ENCODE measurements at regions not wholly inside any gene's neighbourhood (a gene's known extent, or its start where the extent isn't known, plus 50 kb on each side); places are given as distances from the start of the nearest gene placed in this dataset.

DNA sequence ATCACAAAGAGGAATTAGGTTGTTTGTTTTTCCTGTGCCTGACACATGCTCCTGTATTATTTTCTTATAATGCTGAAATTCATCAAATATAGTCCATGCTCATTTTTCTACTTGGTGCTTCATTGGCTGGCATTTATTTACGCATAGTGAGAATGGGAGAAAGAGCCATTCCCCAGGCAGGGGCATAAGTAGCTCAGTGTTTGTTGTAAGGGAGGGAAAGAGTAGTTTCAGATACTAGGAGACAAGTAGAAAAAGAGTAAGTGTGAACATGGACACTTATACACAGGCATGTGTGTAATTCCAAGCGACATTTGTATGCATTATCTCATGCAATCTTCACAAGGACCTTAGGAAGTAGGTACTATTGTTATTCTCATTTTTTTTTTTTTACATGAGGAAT lies 111.9 kb upstream of the UGP2 start:
- DNase-seq (no peak), ATAC-seq (no peak)
- TF ChIP-seq, protein P1, sequence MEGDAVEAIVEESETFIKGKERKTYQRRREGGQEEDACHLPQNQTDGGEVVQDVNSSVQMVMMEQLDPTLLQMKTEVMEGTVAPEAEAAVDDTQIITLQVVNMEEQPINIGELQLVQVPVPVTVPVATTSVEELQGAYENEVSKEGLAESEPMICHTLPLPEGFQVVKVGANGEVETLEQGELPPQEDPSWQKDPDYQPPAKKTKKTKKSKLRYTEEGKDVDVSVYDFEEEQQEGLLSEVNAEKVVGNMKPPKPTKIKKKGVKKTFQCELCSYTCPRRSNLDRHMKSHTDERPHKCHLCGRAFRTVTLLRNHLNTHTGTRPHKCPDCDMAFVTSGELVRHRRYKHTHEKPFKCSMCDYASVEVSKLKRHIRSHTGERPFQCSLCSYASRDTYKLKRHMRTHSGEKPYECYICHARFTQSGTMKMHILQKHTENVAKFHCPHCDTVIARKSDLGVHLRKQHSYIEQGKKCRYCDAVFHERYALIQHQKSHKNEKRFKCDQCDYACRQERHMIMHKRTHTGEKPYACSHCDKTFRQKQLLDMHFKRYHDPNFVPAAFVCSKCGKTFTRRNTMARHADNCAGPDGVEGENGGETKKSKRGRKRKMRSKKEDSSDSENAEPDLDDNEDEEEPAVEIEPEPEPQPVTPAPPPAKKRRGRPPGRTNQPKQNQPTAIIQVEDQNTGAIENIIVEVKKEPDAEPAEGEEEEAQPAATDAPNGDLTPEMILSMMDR (IDR thresholded peaks at IDR 0.05 in 4 of 5, conservative IDR thresholded peaks at IDR 0.05 in 1 of 5), result no peak
- no peak for TF ChIP-seq POLR2A (IDR thresholded peaks at IDR 0.05)
- H3K4me1 ChIP-seq, result no peaks in the 10 kb centered on the region
- no peaks in the 10 kb centered on the region for H3K27me3 ChIP-seq
- in situ Hi-C loops (cut with MboI; ENCODE audit: low sequenced_read_pairs in 4 of 4), result no loop called here
- H3K4me3 ChIP-seq, result no peak overlapping the region
- H3K27ac ChIP-seq, result no peak overlapping the region
- no peaks in the 10 kb centered on the region for H3K9me3 ChIP-seq
- intact Hi-C loops (cut with DNase I; ENCODE audit: low total_unique reads), result no loop called here
- no peaks in the 10 kb centered on the region for H3K36me3 ChIP-seq

DNA sequence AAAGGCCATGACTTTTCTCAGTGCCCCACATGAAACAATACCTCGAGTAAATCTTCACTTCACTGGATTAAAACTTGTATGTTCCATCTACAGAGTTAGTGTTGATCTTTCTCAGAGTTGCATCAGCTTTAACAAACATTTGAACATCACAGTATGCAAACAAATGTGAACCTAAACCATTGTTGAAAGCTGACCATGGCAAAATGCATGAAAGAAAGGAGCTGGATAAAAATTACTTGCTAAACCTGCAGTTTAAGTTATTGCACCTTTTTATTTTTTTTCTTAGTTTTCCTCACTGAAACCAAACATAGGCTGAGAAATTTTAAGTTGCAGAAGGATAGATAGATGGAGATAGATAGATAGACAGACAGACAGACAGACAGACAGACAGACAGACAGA lies 107.2 kb upstream of the UGP2 start:
- Histone ChIP-seq H3K9me3 (no peaks in the 10 kb centered on the region), H3K4me3 (no peak overlapping the region), H3K4me1 (peaks cover 21 to 29% of the 10 kb centered on the region in 2 donors), H3K27me3 (no peaks in the 10 kb centered on the region), H3K36me3 (no peaks in the 10 kb centered on the region), H3K27ac (no peak overlapping the region)
- ATAC-seq, result no peak
- intact Hi-C loops (cut with DNase I; ENCODE audit: low total_unique reads), result no loop called here
- no peak for DNase-seq
- TF ChIP-seq, protein P1 (IDR thresholded peaks at IDR 0.05 in 4 of 5, conservative IDR thresholded peaks at IDR 0.05 in 1 of 5), result no peak
- no peak for TF ChIP-seq POLR2A (IDR thresholded peaks at IDR 0.05)
- in situ Hi-C loops (cut with MboI; ENCODE audit: low sequenced_read_pairs in 4 of 4), result no loop called here

DNA sequence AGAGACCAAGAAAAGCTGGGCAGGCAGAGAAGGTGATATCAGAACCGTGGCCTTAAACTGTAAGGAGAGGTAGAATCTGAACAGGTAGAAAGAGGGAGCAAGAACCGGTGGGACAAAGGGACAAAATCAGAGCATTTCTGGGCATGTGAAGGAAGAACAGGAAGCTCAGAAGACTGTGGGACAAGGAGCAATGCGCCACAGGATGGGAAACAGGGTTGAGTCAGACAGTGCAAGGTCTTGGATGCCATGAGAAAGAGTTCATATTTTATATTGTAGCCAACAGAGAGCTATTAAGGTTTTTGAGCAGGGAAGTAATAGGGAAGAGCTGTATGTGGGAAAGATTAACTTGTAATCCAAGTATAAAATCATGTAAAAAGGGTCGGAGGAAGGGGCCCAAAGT lies 106.4 kb upstream of the UGP2 start:
- Histone ChIP-seq H3K36me3 (no peaks in the 10 kb centered on the region), H3K9me3 (no peaks in the 10 kb centered on the region), H3K27me3 (no peaks in the 10 kb centered on the region), H3K27ac (no peak overlapping the region), H3K4me1 (peaks cover 21 to 29% of the 10 kb centered on the region in 2 donors), H3K4me3 (no peak overlapping the region)
- ATAC-seq (no peak), DNase-seq (no peak)
- no peak for TF ChIP-seq POLR2A (IDR thresholded peaks at IDR 0.05)
- TF ChIP-seq, protein P1 (IDR thresholded peaks at IDR 0.05 in 4 of 5, conservative IDR thresholded peaks at IDR 0.05 in 1 of 5), result no peak
- in situ Hi-C loops (cut with MboI; ENCODE audit: low sequenced_read_pairs in 4 of 4), result no loop called here
- intact Hi-C loops (cut with DNase I; ENCODE audit: low total_unique reads), result no loop called here

DNA sequence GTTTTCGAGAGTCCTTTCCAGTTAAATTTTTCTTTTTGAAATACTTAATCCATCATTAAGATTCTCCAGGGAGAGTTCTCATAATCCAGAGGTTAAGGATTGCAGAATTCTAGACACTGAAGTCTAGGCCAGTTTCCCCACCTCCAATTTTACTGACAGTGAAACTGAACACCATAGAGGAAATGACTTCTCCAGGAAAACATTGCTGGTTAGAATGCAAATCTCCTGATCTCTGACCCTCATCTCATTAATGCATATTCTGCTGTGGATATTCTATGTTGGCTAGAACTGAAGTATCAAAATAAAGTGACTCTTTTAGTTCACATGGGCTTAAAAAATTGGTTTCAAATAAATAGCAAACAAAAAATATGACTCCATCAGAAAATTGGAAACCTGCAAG lies 105.8 kb upstream of the UGP2 start:
- no peaks in the 10 kb centered on the region for H3K9me3 ChIP-seq
- TF ChIP-seq, protein P1 (IDR thresholded peaks at IDR 0.05 in 4 of 5, conservative IDR thresholded peaks at IDR 0.05 in 1 of 5), result no peak
- no peak for TF ChIP-seq POLR2A (IDR thresholded peaks at IDR 0.05)
- intact Hi-C loops (cut with DNase I; ENCODE audit: low total_unique reads), result no loop called here
- ATAC-seq (no peak), DNase-seq (no peak)
- H3K4me3 ChIP-seq, result no peak overlapping the region
- H3K4me1 ChIP-seq, result peaks cover 21 to 29% of the 10 kb centered on the region in 2 donors
- H3K36me3 ChIP-seq, result no peaks in the 10 kb centered on the region
- H3K27ac ChIP-seq, result no peak overlapping the region
- in situ Hi-C loops (cut with MboI; ENCODE audit: low sequenced_read_pairs in 4 of 4), result no loop called here
- no peaks in the 10 kb centered on the region for H3K27me3 ChIP-seq

DNA sequence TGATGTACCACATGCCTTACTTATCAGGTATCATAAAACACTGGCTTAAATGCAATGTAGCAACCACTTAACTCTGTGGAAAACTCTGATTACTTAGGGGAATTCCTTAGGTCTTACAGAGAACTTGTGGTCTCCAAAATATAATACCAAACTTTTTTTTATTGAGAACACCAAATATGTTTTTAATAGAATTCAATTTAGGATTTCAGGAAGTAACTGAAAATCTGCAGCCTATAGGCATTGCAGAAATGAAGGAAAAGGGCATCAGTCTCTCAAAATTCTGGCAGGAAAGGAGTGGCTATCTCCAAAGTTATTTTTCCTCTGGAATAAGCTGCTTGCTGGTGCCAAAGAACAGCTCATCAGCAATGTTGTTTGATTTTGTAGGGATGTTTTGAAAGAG lies 105.3 kb upstream of the UGP2 start:
- no peak for DNase-seq
- Histone ChIP-seq H3K27ac (peak overlapping the region in 1 of 4 donors; percentile 17), H3K4me3 (no peak overlapping the region), H3K36me3 (no peaks in the 10 kb centered on the region), H3K9me3 (no peaks in the 10 kb centered on the region), H3K4me1 (peaks cover 22 to 29% of the 10 kb centered on the region in 2 donors), H3K27me3 (no peaks in the 10 kb centered on the region)
- intact Hi-C loops (cut with DNase I; ENCODE audit: low total_unique reads) (no loop called here), in situ Hi-C loops (cut with MboI; ENCODE audit: low sequenced_read_pairs in 4 of 4) (no loop called here)
- TF ChIP-seq, protein P1 (IDR thresholded peaks at IDR 0.05 in 4 of 5, conservative IDR thresholded peaks at IDR 0.05 in 1 of 5), result no peak
- TF ChIP-seq POLR2A (IDR thresholded peaks at IDR 0.05), result no peak
- ATAC-seq, result no peak

Data from gastrocnemius medialis (tissue), 4 donors.